ENCODE measurements at regions not wholly inside any gene's neighbourhood (a gene's known extent, or its start where the extent isn't known, plus 50 kb on each side); places are given as distances from the start of the nearest gene placed in this dataset.

DNA sequence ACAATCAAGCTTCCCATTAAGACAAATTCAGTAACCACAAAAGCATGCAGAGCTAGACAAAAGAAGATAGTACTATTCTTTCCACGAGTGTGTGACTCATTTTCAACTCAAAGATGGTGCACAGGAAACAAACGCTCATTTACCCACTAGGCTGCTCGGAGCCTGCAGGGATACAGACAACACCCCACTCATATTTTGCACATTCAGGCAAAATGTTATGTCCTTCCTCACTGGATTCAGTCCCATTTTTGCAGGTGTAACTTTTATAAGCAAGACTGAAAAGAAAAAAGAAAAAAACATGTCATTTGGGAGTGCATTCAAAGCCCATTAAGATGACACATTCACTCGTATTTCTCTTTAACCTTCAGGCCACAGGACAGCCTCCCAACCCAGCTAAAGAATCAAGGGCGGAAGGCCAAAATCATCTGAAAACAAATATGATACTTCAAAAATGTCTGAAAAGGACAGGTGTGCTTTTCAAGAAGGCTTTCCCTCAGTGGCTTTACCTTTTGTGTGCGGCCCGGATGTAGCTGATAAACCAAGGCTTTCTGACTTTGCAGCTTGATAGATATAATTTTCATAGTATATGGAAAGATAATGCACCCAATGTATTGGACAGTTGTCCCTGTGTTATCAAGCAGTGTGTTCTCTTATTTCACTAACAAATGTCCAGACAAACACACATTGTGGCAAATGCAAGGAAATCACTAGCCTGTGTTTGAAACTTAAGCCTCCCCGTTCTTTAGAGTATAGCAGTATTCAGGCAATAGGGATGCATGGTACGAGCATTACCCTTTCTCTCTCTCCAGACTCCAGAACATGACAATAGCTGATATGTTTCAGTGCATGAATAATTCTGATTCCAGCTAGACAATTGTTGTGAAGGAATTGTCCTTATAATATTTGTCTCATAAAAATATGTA lies 147.8 kb upstream of the KRR1 start (continued):
- peak; percentile 64 for TF ChIP-seq SOX6 (IDR thresholded peaks at IDR 0.05)
- TF ChIP-seq, protein P1, sequence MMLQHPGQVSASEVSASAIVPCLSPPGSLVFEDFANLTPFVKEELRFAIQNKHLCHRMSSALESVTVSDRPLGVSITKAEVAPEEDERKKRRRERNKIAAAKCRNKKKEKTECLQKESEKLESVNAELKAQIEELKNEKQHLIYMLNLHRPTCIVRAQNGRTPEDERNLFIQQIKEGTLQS (IDR thresholded peaks at IDR 0.05) = peak; percentile 62
- TF ChIP-seq, protein P1 (CRISPR knock-in tag; conservative IDR thresholded peaks at IDR 0.05) = no peak
- TF ChIP-seq, protein P2, sequence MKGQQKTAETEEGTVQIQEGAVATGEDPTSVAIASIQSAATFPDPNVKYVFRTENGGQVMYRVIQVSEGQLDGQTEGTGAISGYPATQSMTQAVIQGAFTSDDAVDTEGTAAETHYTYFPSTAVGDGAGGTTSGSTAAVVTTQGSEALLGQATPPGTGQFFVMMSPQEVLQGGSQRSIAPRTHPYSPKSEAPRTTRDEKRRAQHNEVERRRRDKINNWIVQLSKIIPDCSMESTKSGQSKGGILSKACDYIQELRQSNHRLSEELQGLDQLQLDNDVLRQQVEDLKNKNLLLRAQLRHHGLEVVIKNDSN (CRISPR knock-in tag; IDR thresholded peaks at IDR 0.05) = no peak

DNA sequence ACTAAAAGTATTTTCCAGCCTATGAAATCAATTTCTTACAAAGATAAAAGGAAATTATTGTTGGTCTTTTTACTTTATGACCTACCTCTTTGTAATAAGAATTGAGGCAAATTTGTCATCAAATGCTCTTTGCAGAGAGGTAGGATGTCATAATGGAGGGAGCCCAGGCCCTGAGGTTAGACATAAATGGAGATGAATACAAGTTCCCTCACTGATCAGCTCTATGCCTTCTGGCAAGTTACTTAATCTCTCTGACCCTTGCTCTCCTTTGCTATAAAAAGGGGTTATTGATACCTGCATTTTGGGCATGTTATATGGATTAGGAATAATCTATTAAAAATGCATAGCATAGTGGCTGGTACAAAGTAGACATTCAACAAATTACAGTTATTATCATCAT lies 146.9 kb upstream of the KRR1 start:
- TF ChIP-seq NR4A1 (CRISPR knock-in tag; IDR thresholded peaks at IDR 0.05) (no peak), NR4A1 (tag; IDR thresholded peaks at IDR 0.05) (no peak), TSC22D4 (tag; IDR thresholded peaks at IDR 0.05) (no peak), BACH1 (tag; IDR thresholded peaks at IDR 0.05) (no peak)
- Histone ChIP-seq H4K20me1 (replicated peaks; ENCODE audit: control insufficient read depth, insufficient read depth, low read length) (no peaks in the 10 kb centered on the region), H3K9me3 (replicated peaks; ENCODE audit: control insufficient read depth, insufficient read depth, low read depth, low read length) (no peaks in the 10 kb centered on the region), H3K27me3 (ENCODE audit: control insufficient read depth in 2 of 2, insufficient read depth in 2 of 2, low read length in 2 of 2) (no peaks in the 10 kb centered on the region), H3K9ac (ENCODE audit: insufficient read depth in 1 of 2, low read depth in 2 of 2, low read length in 2 of 2) (no peak overlapping the region), H3K4me1 (replicated peaks in 1 of 2; ENCODE audit: control insufficient read depth in 2 of 2, insufficient read depth in 2 of 2, low read length in 2 of 2) (peaks cover 0 to 9% of the 10 kb centered on the region in 2 experiments; a peak in 3 of 5 replicates), H2AFZ (ENCODE audit: low read depth, low read length) (no peak overlapping the region), H3K4me3 (no peak overlapping the region), H3K27ac (ENCODE audit: extremely low read depth, low read depth, low read length) (no peak overlapping the region), H3K36me3 (ENCODE audit: control insufficient read depth, insufficient read depth, low read length) (no peaks in the 10 kb centered on the region), H3K79me2 (ENCODE audit: control insufficient read depth, insufficient read depth, low read length) (no peaks in the 10 kb centered on the region), H3K4me2 (ENCODE audit: insufficient read depth, low read length) (no peak overlapping the region), H3K9me1 (ENCODE audit: control insufficient read depth, insufficient read depth, low read length) (no peaks in the 10 kb centered on the region)
- FAIRE-seq = no peak
- no peak for ATAC-seq
- no peak for DNase-seq (ENCODE audit: extremely low read depth in 1 of 4, low spot score in 3 of 4)
- in situ Hi-C loops (cut with MboI) (no loop called here), intact Hi-C loops (cut with micrococcal nuclease) (no loop called here)
- CTCF ChIA-PET (ENCODE audit: low intra/inter-chr PET ratio) = no interaction called here
- POLR2A ChIA-PET = interaction anchor here (1.0 kb wide), 1 partner anchor 10 kb away, joined by 4 read pairs; no protein-coding TSS in a partner anchor
- no TSS peak for BruUV-seq (replicated peaks)
